HG03378 (cell line): ENCODE measurements at regions not wholly inside any gene's neighbourhood (a gene's known extent, or its start where the extent isn't known, plus 50 kb on each side); places are given as distances from the start of the nearest gene placed in this dataset.

ENCODE experiments used
- ATAC-seq: cut with Tn5 transposase; IDR thresholded peaks from one replicate; pipeline ENCODE4 v1.9.1; 2021; ENCODE audit warnings: mild to moderate bottlenecking, moderate library complexity; ENCODE audit not compliant: unreplicated experiment

GRCh38 chr14:71321574-71322315 lies 414.5 kb downstream of the PCNX1 start:
- ATAC-seq, result no peak

- peak; percentile 23 for ATAC-seq
Observed at GRCh38 chr14:71322655-71323250, 415.5 kb downstream of the PCNX1 start.

- peak; percentile 30 for ATAC-seq
Observed at GRCh38 chr14:71324767-71325272, 417.6 kb downstream of the PCNX1 start.

- peak; percentile 8 for ATAC-seq
Observed at GRCh38 chr14:71327691-71328090, 420.4 kb downstream of the PCNX1 start.

- peak; percentile 38 for ATAC-seq
Observed at GRCh38 chr14:71328183-71328582, 420.9 kb downstream of the PCNX1 start.

- ATAC-seq, result no peak
Observed at GRCh38 chr14:71328954-71329353, 421.7 kb downstream of the PCNX1 start.

GRCh38 chr14:71331403-71331802 lies 424.1 kb downstream of the PCNX1 start:
- ATAC-seq, result no peak

GRCh38 chr14:71332476-71332875 lies 425.2 kb downstream of the PCNX1 start:
- ATAC-seq, result no peak

- ATAC-seq, result no peak
Observed at GRCh38 chr14:71333705-71334104, 426.4 kb downstream of the PCNX1 start.

GRCh38 chr14:71336489-71337192 lies 429.4 kb downstream of the PCNX1 start:
- ATAC-seq, result no peak

GRCh38 chr14:71338153-71338552 lies 430.9 kb downstream of the PCNX1 start:
- ATAC-seq, result no peak

GRCh38 chr14:71339650-71340415 lies 432.6 kb downstream of the PCNX1 start:
- no peak for ATAC-seq

- ATAC-seq, result no peak
Observed at GRCh38 chr14:71341156-71341555, 433.9 kb downstream of the PCNX1 start.

GRCh38 chr14:71343724-71344123 lies 436.5 kb downstream of the PCNX1 start:
- no peak for ATAC-seq

- no peak for ATAC-seq
Observed at GRCh38 chr14:71344506-71344905, 437.2 kb downstream of the PCNX1 start.

GRCh38 chr14:71346685-71347084 lies 439.4 kb downstream of the PCNX1 start:
- no peak for ATAC-seq

GRCh38 chr14:71348394-71348793 lies 441.1 kb downstream of the PCNX1 start:
- no peak for ATAC-seq

GRCh38 chr14:71348817-71349216 lies 441.6 kb downstream of the PCNX1 start:
- ATAC-seq, result no peak

GRCh38 chr14:71354142-71354541 lies 446.9 kb downstream of the PCNX1 start:
- ATAC-seq, result no peak

- ATAC-seq, result no peak
Observed at GRCh38 chr14:71354801-71355200, 447.5 kb downstream of the PCNX1 start.
